Liver (tissue), 8 donors: ENCODE measurements at regions not wholly inside any gene's neighbourhood (a gene's known extent, or its start where the extent isn't known, plus 50 kb on each side); places are given as distances from the start of the nearest gene placed in this dataset.

Experiments
- DNase-seq: peaks from one replicate; pipeline ENCODE4 v3.0.0-alpha.2; 2017; ENCODE audit warnings: low spot score
- H3K27ac ChIP-seq, 2 donors: one replicate each; pipeline ENCODE4 v1.7.0; 2013; ENCODE audit warnings: inconsistent platforms in 2 of 2, low read length in 2 of 2, control low read depth in 1 of 2, low read depth in 1 of 2, mild to moderate bottlenecking in 1 of 2
- H3K27me3 ChIP-seq, 4 donors: one replicate each; pipeline versions ENCODE4 v1.6.1 to v1.7.0; 2013; ENCODE audit warnings: low read length in 3 of 4, inconsistent platforms in 1 of 4, mild to moderate bottlenecking in 1 of 4, moderate library complexity in 1 of 4; ENCODE audit not compliant: control insufficient read depth in 4 of 4, insufficient read depth in 4 of 4
- H3K36me3 ChIP-seq, 4 donors: one replicate each; pipeline versions ENCODE4 v1.6.1 to v1.7.0; 2013; ENCODE audit warnings: low read length in 3 of 4, mild to moderate bottlenecking in 3 of 4, low read depth in 1 of 4, moderate library complexity in 1 of 4; ENCODE audit not compliant: control insufficient read depth in 4 of 4, insufficient read depth in 3 of 4
- H3K4me1 ChIP-seq, 4 donors: one replicate each; pipeline versions ENCODE4 v1.6.1 to v1.7.0; 2013; ENCODE audit warnings: low read length in 3 of 4, mild to moderate bottlenecking in 3 of 4, moderate library complexity in 1 of 4; ENCODE audit not compliant: control insufficient read depth in 4 of 4, insufficient read depth in 4 of 4
- H3K4me3 ChIP-seq, 3 donors: one replicate each; pipeline versions ENCODE4 v1.6.1 to v1.7.0; 2013; ENCODE audit warnings: low read length in 3 of 3, control low read depth in 1 of 3, low read depth in 1 of 3, mild to moderate bottlenecking in 1 of 3
- H3K9ac ChIP-seq, 2 donors: one replicate each; pipeline ENCODE4 v1.7.0; 2013; ENCODE audit warnings: low read length in 2 of 2, mild to moderate bottlenecking in 2 of 2, moderate library complexity in 2 of 2, control low read depth in 1 of 2, low read depth in 1 of 2
- H3K9me3 ChIP-seq, 4 donors: one replicate each; pipeline versions ENCODE4 v1.6.1 to v1.7.0; 2013; ENCODE audit warnings: low read length in 3 of 4; ENCODE audit not compliant: control insufficient read depth in 4 of 4
- ATF3 ChIP-seq: IDR thresholded peaks from 2 replicates; pipeline ENCODE4 v1.6.1; 2016; ENCODE audit warnings: antibody characterized with exemption
- CTCF ChIP-seq: fragments of 150-350 bp; IDR thresholded peaks from 2 replicates; pipeline ENCODE4 v1.5.1; 2017; ENCODE audit warnings: improper control_type of control experiment, low read depth, low read length; ENCODE audit not compliant: missing input control
- EGR1 ChIP-seq, 2 donors: IDR thresholded peaks; 2 replicates each; pipeline ENCODE4 v1.6.1; 2016 to 2018; ENCODE audit warnings: antibody characterized with exemption in 2 of 2, low read depth in 2 of 2
- FOXA1 ChIP-seq: IDR thresholded peaks from 2 replicates; pipeline ENCODE4 v1.6.1; 2016; ENCODE audit warnings: antibody characterized with exemption
- FOXA2 ChIP-seq: IDR thresholded peaks from 2 replicates; pipeline ENCODE4 v1.6.1; 2016; ENCODE audit warnings: antibody characterized with exemption
- GABPA ChIP-seq, 2 donors: IDR thresholded peaks in 1 of 2; conservative IDR thresholded peaks in 1 of 2; 2 replicates each; pipeline ENCODE4 v1.6.1; 2016; ENCODE audit warnings: antibody characterized with exemption in 2 of 2, mild to moderate bottlenecking in 1 of 2, moderate library complexity in 1 of 2
- HNF4A ChIP-seq, 2 donors: conservative IDR thresholded peaks; 2 replicates each; pipeline ENCODE4 v1.6.1; 2016; ENCODE audit warnings: antibody characterized with exemption in 2 of 2, mild to moderate bottlenecking in 2 of 2
- HNF4G ChIP-seq: IDR thresholded peaks from 2 replicates; pipeline ENCODE4 v1.6.1; 2016; ENCODE audit warnings: antibody characterized with exemption
- JUND ChIP-seq, 2 donors: IDR thresholded peaks; 2 replicates each; pipeline ENCODE4 v1.6.1; 2016; ENCODE audit warnings: antibody characterized with exemption in 2 of 2
- MAX ChIP-seq: IDR thresholded peaks from 2 replicates; pipeline ENCODE4 v1.6.1; 2016; ENCODE audit warnings: antibody characterized with exemption
- NR2F2 ChIP-seq: IDR thresholded peaks from 2 replicates; pipeline ENCODE4 v1.6.1; 2016; ENCODE audit warnings: antibody characterized with exemption
- RAD21 ChIP-seq, 2 donors: IDR thresholded peaks; 2 replicates each; pipeline ENCODE4 v1.6.1; 2016; ENCODE audit warnings: antibody characterized with exemption in 2 of 2, mild to moderate bottlenecking in 2 of 2
- REST ChIP-seq: IDR thresholded peaks from 2 replicates; pipeline ENCODE4 v1.6.1; 2016; ENCODE audit warnings: antibody characterized with exemption, mild to moderate bottlenecking
- RXRA ChIP-seq, 2 donors: IDR thresholded peaks; 2 replicates each; pipeline ENCODE4 v1.6.1; 2017 to 2018; ENCODE audit warnings: antibody characterized with exemption in 2 of 2, mild to moderate bottlenecking in 1 of 2
- SP1 ChIP-seq: IDR thresholded peaks from 2 replicates; pipeline ENCODE4 v1.6.1; 2018; ENCODE audit warnings: antibody characterized with exemption, mild to moderate bottlenecking
- TAF1 ChIP-seq: conservative IDR thresholded peaks from 2 replicates; pipeline ENCODE4 v1.6.1; 2016; ENCODE audit warnings: antibody characterized with exemption, mild to moderate bottlenecking
- YY1 ChIP-seq: IDR thresholded peaks from 2 replicates; pipeline ENCODE4 v1.6.1; 2016; ENCODE audit warnings: antibody characterized with exemption, mild to moderate bottlenecking
- ZBTB33 ChIP-seq: IDR thresholded peaks from 2 replicates; pipeline ENCODE4 v1.6.1; 2016; ENCODE audit warnings: antibody characterized with exemption
- WGBS: extraction: QIAGEN DNeasy Blood & Tissue Kit; methylation state at CpG from one replicate; pipeline ENCODE4 v1.1.7; 2013; 5-methylcytosine and 5-hydroxymethylcytosine counted together
- donor health status: healthy.
- donor health status: healthy.
- donor health status: healthy.
- donor health status: healthy.
- donor health status: healthy.

- WGBS, result 84% methylated on average over 9 of the region's 9 CpGs
- Histone ChIP-seq H3K27ac (no peak overlapping the region), H3K27me3 (no peaks in the 10 kb centered on the region), H3K36me3 (no peaks in the 10 kb centered on the region), H3K4me1 (peaks cover 0 to 14% (median 11%) of the 10 kb centered on the region in 4 donors), H3K9ac (no peak overlapping the region), H3K9me3 (no peaks in the 10 kb centered on the region), H3K4me3 (no peak overlapping the region)
- no peak for DNase-seq
- TF ChIP-seq RXRA (IDR thresholded peaks at IDR 0.05) (no peak), NR2F2 (no peak), ZBTB33 (no peak), HNF4G (no peak), YY1 (no peak), JUND (IDR thresholded peaks at IDR 0.05) (no peak), SP1 (no peak), FOXA2 (no peak), FOXA1 (no peak), CTCF (no peak), MAX (no peak), RAD21 (IDR thresholded peaks at IDR 0.05) (no peak), REST (no peak), EGR1 (IDR thresholded peaks at IDR 0.05; ENCODE audit: low read depth in 2 of 2) (no peak), GABPA (IDR thresholded peaks at IDR 0.05 in 1 of 2, conservative IDR thresholded peaks at IDR 0.05 in 1 of 2) (no peak), HNF4A (conservative IDR thresholded peaks at IDR 0.05) (no peak), TAF1 (no peak)
Observed at GRCh38 chr2:22283436-22283835, 1101.5 kb upstream of the KLHL29 start.

GRCh38 chr2:22290302-22290701 lies 1094.7 kb upstream of the KLHL29 start:
- TF ChIP-seq FOXA2, result no peak
- TF ChIP-seq YY1, result no peak
- TF ChIP-seq NR2F2, result no peak
- TF ChIP-seq ZBTB33, result no peak
- TF ChIP-seq RAD21 (IDR thresholded peaks at IDR 0.05), result no peak
- TF ChIP-seq JUND (IDR thresholded peaks at IDR 0.05), result no peak
- no peak for TF ChIP-seq SP1
- no peak for TF ChIP-seq GABPA (IDR thresholded peaks at IDR 0.05 in 1 of 2, conservative IDR thresholded peaks at IDR 0.05 in 1 of 2)
- TF ChIP-seq ATF3, result no peak
- TF ChIP-seq EGR1 (IDR thresholded peaks at IDR 0.05; ENCODE audit: low read depth in 2 of 2), result no peak
- no peak for TF ChIP-seq REST
- H3K4me3 ChIP-seq, result no peak overlapping the region
- WGBS, result 78% methylated on average over 1 of the region's 1 CpG
- no peak for DNase-seq
- no peak overlapping the region for H3K27ac ChIP-seq
- H3K27me3 ChIP-seq, result peaks cover 0 to 3% (median 0%) of the 10 kb centered on the region in 4 donors
- no peaks in the 10 kb centered on the region for H3K9me3 ChIP-seq
- no peaks in the 10 kb centered on the region for H3K36me3 ChIP-seq
- H3K4me1 ChIP-seq, result no peaks in the 10 kb centered on the region
- no peak overlapping the region for H3K9ac ChIP-seq
